Lung (tissue), 11 donors: ENCODE measurements at regions not wholly inside any gene's neighbourhood (a gene's known extent, or its start where the extent isn't known, plus 50 kb on each side); places are given as distances from the start of the nearest gene placed in this dataset.

Source experiments
- ATAC-seq: fragments of 200-7000 bp; cut with Tn5 transposase; one replicate; pipeline ENCODE4 v1.9.1; 2020; ENCODE audit warnings: moderate number of reproducible peaks; ENCODE audit not compliant: insufficient read depth, low FRiP score
- DNase-seq, 3 donors: peaks; one replicate each; pipeline ENCODE4 v3.0.0-alpha.2; 2013 to 2017
- H3K27ac ChIP-seq, 2 donors: one replicate each; pipeline ENCODE4 v1.5.1; 2013; ENCODE audit warnings: mild to moderate bottlenecking in 2 of 2, moderate library complexity in 2 of 2, control low read depth in 1 of 2, inconsistent platforms in 1 of 2, low read depth in 1 of 2, low read length in 1 of 2
- H3K27me3 ChIP-seq, 3 donors: one replicate each; pipeline ENCODE4 v1.5.1; 2013; ENCODE audit warnings: low read length in 2 of 3; ENCODE audit not compliant: control insufficient read depth in 3 of 3, insufficient read depth in 3 of 3
- H3K36me3 ChIP-seq, 4 donors: one replicate each; pipeline ENCODE4 v1.5.1; 2013; ENCODE audit warnings: low read length in 4 of 4, mild to moderate bottlenecking in 1 of 4, moderate library complexity in 1 of 4; ENCODE audit not compliant: control insufficient read depth in 4 of 4, insufficient read depth in 4 of 4
- H3K4me1 ChIP-seq, 5 donors: one replicate each; pipeline ENCODE4 v1.5.1; 2013; ENCODE audit warnings: low read length in 5 of 5, mild to moderate bottlenecking in 2 of 5, moderate library complexity in 1 of 5; ENCODE audit not compliant: control insufficient read depth in 5 of 5, insufficient read depth in 5 of 5
- H3K4me3 ChIP-seq: one replicate; pipeline ENCODE4 v1.5.1; 2013; ENCODE audit warnings: mild to moderate bottlenecking, control low read depth, moderate library complexity
- H3K9ac ChIP-seq, 2 donors: one replicate each; pipeline ENCODE4 v1.5.1; 2013; ENCODE audit warnings: low read length in 2 of 2, control low read depth in 1 of 2; ENCODE audit not compliant: insufficient read depth in 1 of 2
- H3K9me3 ChIP-seq, 4 donors: one replicate each; pipeline ENCODE4 v1.5.1; 2013; ENCODE audit warnings: low read length in 3 of 4, mild to moderate bottlenecking in 1 of 4, moderate library complexity in 1 of 4; ENCODE audit not compliant: control insufficient read depth in 4 of 4, insufficient read depth in 3 of 4
- WGBS, 2 donors: extraction: QIAGEN DNeasy Blood & Tissue Kit; methylation state at CpG; one replicate each; pipeline ENCODE4 v1.1.7; 2013; 5-methylcytosine and 5-hydroxymethylcytosine counted together
- TF ChIP-seq, protein P1 (sequence below): IDR thresholded peaks from 2 replicates; pipeline ENCODE4 v1.5.1; 2012; ENCODE audit warnings: mild to moderate bottlenecking; ENCODE audit errors: control extremely low read depth, extremely low read depth
- donor health status: control.
- donor health status: control.
- donor health status: Bipolar disorder and iron deficiency.
- donor health status: healthy.
- donor health status: DM: yes; HTN: yes; CAD: no.

GRCh38 chr4:28179126-28179525, 1318.5 kb downstream of the STIM2 start:
- Histone ChIP-seq H3K27me3 (no peaks in the 10 kb centered on the region), H3K27ac (no peak overlapping the region), H3K9me3 (no peaks in the 10 kb centered on the region), H3K4me3 (no peak overlapping the region), H3K4me1 (no peaks in the 10 kb centered on the region), H3K36me3 (no peaks in the 10 kb centered on the region), H3K9ac (no peak overlapping the region)
- WGBS, 2 donors, result 84 to 95% methylated on average over 3 of the region's 3 CpGs
- DNase-seq (no peak), ATAC-seq (no peak)
- TF ChIP-seq, protein P1, sequence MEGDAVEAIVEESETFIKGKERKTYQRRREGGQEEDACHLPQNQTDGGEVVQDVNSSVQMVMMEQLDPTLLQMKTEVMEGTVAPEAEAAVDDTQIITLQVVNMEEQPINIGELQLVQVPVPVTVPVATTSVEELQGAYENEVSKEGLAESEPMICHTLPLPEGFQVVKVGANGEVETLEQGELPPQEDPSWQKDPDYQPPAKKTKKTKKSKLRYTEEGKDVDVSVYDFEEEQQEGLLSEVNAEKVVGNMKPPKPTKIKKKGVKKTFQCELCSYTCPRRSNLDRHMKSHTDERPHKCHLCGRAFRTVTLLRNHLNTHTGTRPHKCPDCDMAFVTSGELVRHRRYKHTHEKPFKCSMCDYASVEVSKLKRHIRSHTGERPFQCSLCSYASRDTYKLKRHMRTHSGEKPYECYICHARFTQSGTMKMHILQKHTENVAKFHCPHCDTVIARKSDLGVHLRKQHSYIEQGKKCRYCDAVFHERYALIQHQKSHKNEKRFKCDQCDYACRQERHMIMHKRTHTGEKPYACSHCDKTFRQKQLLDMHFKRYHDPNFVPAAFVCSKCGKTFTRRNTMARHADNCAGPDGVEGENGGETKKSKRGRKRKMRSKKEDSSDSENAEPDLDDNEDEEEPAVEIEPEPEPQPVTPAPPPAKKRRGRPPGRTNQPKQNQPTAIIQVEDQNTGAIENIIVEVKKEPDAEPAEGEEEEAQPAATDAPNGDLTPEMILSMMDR, result no peak

DNA sequence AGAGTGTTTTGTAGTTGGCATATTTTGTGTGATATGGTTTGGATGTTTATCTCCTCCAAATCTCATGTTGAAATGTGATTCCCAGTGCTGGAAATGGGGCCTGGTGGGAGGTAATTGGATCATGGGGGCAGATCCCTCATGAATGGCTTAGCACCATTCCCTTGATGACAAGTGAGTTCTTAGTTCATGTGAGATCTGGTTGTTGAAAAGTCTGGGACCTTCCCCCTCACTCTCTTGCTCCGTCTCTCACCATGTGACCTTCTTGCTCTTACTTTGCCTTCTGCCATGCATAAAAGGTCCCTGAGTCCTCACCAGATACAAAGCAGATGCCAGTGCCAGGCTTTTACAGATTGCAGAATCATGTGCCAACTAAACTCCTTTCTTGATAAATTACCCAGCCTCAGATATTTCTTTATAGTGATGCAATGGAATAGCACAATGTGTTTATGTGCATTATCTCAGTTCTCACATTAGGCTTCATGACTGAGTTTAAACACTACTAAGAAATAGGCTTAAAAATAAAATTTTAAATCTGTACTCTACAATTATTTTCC, 1348.8 kb downstream of the STIM2 start:
- H3K4me3 ChIP-seq, result no peak overlapping the region
- peaks cover 0 to 6% (median 3%) of the 10 kb centered on the region in 4 donors for H3K9me3 ChIP-seq
- ATAC-seq, result no peak
- H3K27me3 ChIP-seq, result no peaks in the 10 kb centered on the region
- no peaks in the 10 kb centered on the region for H3K36me3 ChIP-seq
- no peaks in the 10 kb centered on the region for H3K4me1 ChIP-seq
- no peak for DNase-seq
- TF ChIP-seq, protein P1, result no peak
- 71 to 74% methylated on average over 1 of the region's 1 CpG for WGBS, 2 donors
- no peak overlapping the region for H3K9ac ChIP-seq
- no peak overlapping the region for H3K27ac ChIP-seq

DNA sequence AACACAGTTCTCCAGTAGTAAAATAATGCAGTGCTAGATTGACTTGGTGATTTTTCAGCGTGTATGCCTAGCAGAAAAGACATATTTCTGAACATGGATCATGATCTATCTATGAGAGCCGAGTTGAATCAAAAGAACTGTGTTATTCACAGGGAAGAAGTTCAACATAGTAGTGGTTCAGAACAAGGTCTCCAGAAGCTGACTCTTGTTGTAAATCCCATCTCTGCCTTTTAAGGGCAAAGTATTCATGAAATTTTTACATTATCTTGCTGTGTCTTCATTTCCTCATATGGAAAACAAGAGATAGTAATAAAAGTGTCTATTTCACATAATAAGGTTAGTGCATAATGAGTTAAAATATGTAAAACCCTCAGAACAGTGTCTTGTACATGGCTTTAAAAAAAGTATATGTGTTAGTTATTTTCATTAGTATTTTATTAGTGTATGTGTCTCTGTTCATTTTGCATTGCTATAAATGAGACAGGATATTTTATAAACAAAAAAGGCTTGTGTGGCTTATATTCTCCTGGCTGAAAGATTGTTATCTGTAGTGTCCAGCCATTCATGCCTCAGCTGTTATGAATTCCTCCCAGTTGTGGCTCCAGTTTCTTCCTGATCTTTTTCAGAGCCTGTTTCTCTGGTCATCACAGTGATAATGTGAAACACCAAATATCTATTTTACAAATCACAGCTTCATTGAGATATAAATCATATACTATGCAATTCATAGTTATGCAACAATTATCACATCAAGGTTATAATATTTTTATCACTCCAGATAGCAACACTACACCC, 1351.2 kb downstream of the STIM2 start:
- WGBS, 2 donors, result 55 to 61% methylated on average over 2 of the region's 2 CpGs
- no peak overlapping the region for H3K9ac ChIP-seq
- no peaks in the 10 kb centered on the region for H3K36me3 ChIP-seq
- ATAC-seq (no peak), DNase-seq (no peak)
- TF ChIP-seq, protein P1, result no peak
- peaks cover 0 to 2% (median 0%) of the 10 kb centered on the region in 4 donors for H3K9me3 ChIP-seq
- no peak overlapping the region for H3K4me3 ChIP-seq
- H3K27me3 ChIP-seq, result no peaks in the 10 kb centered on the region
- H3K27ac ChIP-seq, result no peak overlapping the region
- no peaks in the 10 kb centered on the region for H3K4me1 ChIP-seq
